OCI-LY7 (cell line): ENCODE measurements at regions not wholly inside any gene's neighbourhood (a gene's known extent, or its start where the extent isn't known, plus 50 kb on each side); places are given as distances from the start of the nearest gene placed in this dataset.

Source experiments
- CTCF ChIP-seq: fragments of 200-600 bp; sonication (generic); conservative IDR thresholded peaks from 2 replicates; pipeline ENCODE4 v1.5.1; 2014; ENCODE audit warnings: mild to moderate bottlenecking, antibody characterized with exemption, low read length, moderate library complexity, mixed read lengths
- EZH2phosphoT487 ChIP-seq: fragments of 200-600 bp; sonication (generic); IDR thresholded peaks from 2 replicates; pipeline ENCODE4 v1.6.1; 2018; ENCODE audit warnings: low read depth, borderline replicate concordance, mild to moderate bottlenecking, mixed run types, antibody characterized with exemption, low read length, moderate library complexity, mixed read lengths

GRCh38 chr6:137405806-137406205, 88.4 kb downstream of the OLIG3 start:
- TF ChIP-seq CTCF (no peak), EZH2phosphoT487 (no peak)
